Common myeloid progenitor, CD34-positive (primary cell): ENCODE measurements at regions not wholly inside any gene's neighbourhood (a gene's known extent, or its start where the extent isn't known, plus 50 kb on each side); places are given as distances from the start of the nearest gene placed in this dataset.

ENCODE experiments used
- CTCF ChIA-PET: fragments of 350-600 bp; sonication (Branson Sonifier 250); formaldehyde crosslinking; loops from one replicate; lab custom pipeline; 2021; ENCODE audit warnings: antibody characterized with exemption; lab: Charles Lee
- POLR2A ChIA-PET: fragments of 350-600 bp; sonication (Branson Sonifier 250); formaldehyde crosslinking; loops from one replicate; lab custom pipeline; 2021; ENCODE audit warnings: antibody characterized with exemption; lab: Charles Lee
- DNase-seq, 3 donors: peaks; one replicate each; pipeline versions ENCODE4 v3.0.0 to v3.0.0-alpha.2; 2013
- H3K27ac ChIP-seq, 2 experiments: 1 replicate in 1 of 2; 2 replicates in 1 of 2; pipeline ENCODE4 v1.7.0; 2013; ENCODE audit warnings: inconsistent platforms in 2 of 2, low read length in 2 of 2, mild to moderate bottlenecking in 2 of 2, low read depth in 1 of 2, moderate library complexity in 1 of 2; ENCODE audit not compliant: severe bottlenecking in 2 of 2, insufficient read depth in 1 of 2, poor library complexity in 1 of 2
- H3K27me3 ChIP-seq, 5 experiments: replicated peaks in 2 of 5; 1 replicate in 3 of 5; 2 replicates in 2 of 5; pipeline versions ENCODE4 v1.6.1 to v1.7.0; 2013; ENCODE audit warnings: low read length in 4 of 5, mild to moderate bottlenecking in 2 of 5, moderate library complexity in 2 of 5, inconsistent platforms in 1 of 5; ENCODE audit not compliant: insufficient read depth in 5 of 5, control insufficient read depth in 4 of 5
- H3K36me3 ChIP-seq, 4 experiments: 1 replicate in 2 of 4; 2 replicates in 2 of 4; pipeline versions ENCODE4 v1.6.1 to v1.7.0; 2013; ENCODE audit warnings: low read length in 3 of 4, control low read depth in 1 of 4, mild to moderate bottlenecking in 1 of 4; ENCODE audit not compliant: control insufficient read depth in 4 of 4, insufficient read depth in 4 of 4
- H3K4me1 ChIP-seq, 4 experiments: 1 replicate in 3 of 4; 2 replicates in 1 of 4; pipeline versions ENCODE4 v1.6.1 to v1.7.1; 2013; ENCODE audit warnings: low read length in 3 of 4, mild to moderate bottlenecking in 3 of 4, control low read depth in 1 of 4, inconsistent platforms in 1 of 4, moderate library complexity in 1 of 4; ENCODE audit not compliant: control insufficient read depth in 4 of 4, insufficient read depth in 4 of 4; ENCODE audit errors: control extremely low read depth in 1 of 4
- H3K4me3 ChIP-seq, 7 experiments: 1 replicate in 4 of 7; 2 replicates in 3 of 7; pipeline versions ENCODE4 v1.5.1 to v1.7.0; 2013; ENCODE audit warnings: mild to moderate bottlenecking in 7 of 7, low read length in 6 of 7, moderate library complexity in 6 of 7, inconsistent platforms in 2 of 7, low read depth in 2 of 7, control low read depth in 1 of 7; ENCODE audit not compliant: insufficient read depth in 4 of 7, control insufficient read depth in 1 of 7; ENCODE audit errors: extremely low read depth in 1 of 7
- H3K9me3 ChIP-seq, 5 experiments: 1 replicate in 4 of 5; 2 replicates in 1 of 5; pipeline versions ENCODE4 v1.6.1 to v1.7.1; 2013; ENCODE audit warnings: low read length in 4 of 5, mild to moderate bottlenecking in 2 of 5, inconsistent platforms in 1 of 5, low read depth in 1 of 5, moderate library complexity in 1 of 5; ENCODE audit not compliant: control insufficient read depth in 4 of 5, insufficient read depth in 2 of 5; ENCODE audit errors: control extremely low read depth in 1 of 5
- WGBS: methylation state at CpG from one replicate; pipeline ENCODE4 v1.1.5; 2013; ENCODE audit not compliant: insufficient coverage; 5-methylcytosine and 5-hydroxymethylcytosine counted together

- H3K27ac ChIP-seq, result no peak overlapping the region
- H3K36me3 ChIP-seq, result no peaks in the 10 kb centered on the region
- 29% methylated on average over 1 of the region's 1 CpG for WGBS
- ChIA-PET POLR2A (no interaction called here), CTCF (no interaction called here)
- DNase-seq, result peak in 1 of 3 donors; percentile 19
- H3K4me3 ChIP-seq, result no peak overlapping the region
- no peaks in the 10 kb centered on the region for H3K9me3 ChIP-seq
- H3K4me1 ChIP-seq, result peaks cover 2 to 17% (median 12%) of the 10 kb centered on the region in 4 experiments
- H3K27me3 ChIP-seq, result no peaks in the 10 kb centered on the region
These were observed 504.7 kb upstream of the RBFOX1 start for GRCh38 chr16:6827931-6828330.

- DNase-seq, result peak; percentile 65 to 79 (median 74)
- Histone ChIP-seq H3K27me3 (no peaks in the 10 kb centered on the region), H3K9me3 (no peaks in the 10 kb centered on the region), H3K4me1 (peaks cover 2 to 22% (median 12%) of the 10 kb centered on the region in 4 experiments), H3K36me3 (no peaks in the 10 kb centered on the region), H3K27ac (no peak overlapping the region), H3K4me3 (peak overlapping the region in 3 of 7 experiments; percentile 26 to 31 (median 27))
- 5% methylated on average over 3 of the region's 4 CpGs for WGBS
- POLR2A ChIA-PET, result no interaction called here
- CTCF ChIA-PET, result no interaction called here
These were observed 505.4 kb upstream of the RBFOX1 start for GRCh38 chr16:6827267-6827666.

- WGBS, result 85% methylated on average over 2 of the region's 4 CpGs
- ChIA-PET POLR2A (no interaction called here), CTCF (no interaction called here)
- H3K27me3 ChIP-seq, result no peaks in the 10 kb centered on the region
- H3K36me3 ChIP-seq, result no peaks in the 10 kb centered on the region
- no peaks in the 10 kb centered on the region for H3K9me3 ChIP-seq
- H3K27ac ChIP-seq, result no peak overlapping the region
- no peak overlapping the region for H3K4me3 ChIP-seq
- peaks cover 0 to 10% (median 2%) of the 10 kb centered on the region in 4 experiments for H3K4me1 ChIP-seq
- no peak for DNase-seq
These were observed 510.6 kb upstream of the RBFOX1 start for GRCh38 chr16:6822041-6822440.

- POLR2A ChIA-PET, result no interaction called here
- H3K27me3 ChIP-seq, result no peaks in the 10 kb centered on the region
- CTCF ChIA-PET, result no interaction called here
These were observed 528.2 kb upstream of the RBFOX1 start for GRCh38 chr16:6804461-6804860.

GRCh38 chr16:6803176-6803575 lies 529.5 kb upstream of the RBFOX1 start:
- Histone ChIP-seq H3K9me3 (peaks cover 0 to 2% (median 0%) of the 10 kb centered on the region in 5 experiments), H3K4me1 (no peaks in the 10 kb centered on the region), H3K36me3 (no peaks in the 10 kb centered on the region), H3K27ac (no peak overlapping the region), H3K4me3 (no peak overlapping the region), H3K27me3 (no peaks in the 10 kb centered on the region)
- CTCF ChIA-PET, result interaction anchor here (0.7 kb wide), 1 partner anchor 69 kb away, joined by 4 read pairs; no protein-coding TSS in a partner anchor
- WGBS, result 90% methylated on average over 2 of the region's 3 CpGs
- POLR2A ChIA-PET, result no interaction called here
- DNase-seq, result no peak

More at GRCh38 chr16:6804461-6804860, 528.2 kb upstream of the RBFOX1 start:
- Histone ChIP-seq H3K27ac (no peak overlapping the region), H3K4me1 (no peaks in the 10 kb centered on the region), H3K4me3 (no peak overlapping the region), H3K9me3 (peaks cover 0 to 2% (median 0%) of the 10 kb centered on the region in 5 experiments), H3K36me3 (no peaks in the 10 kb centered on the region)
- DNase-seq, result no peak
- 100% methylated on average over 1 of the region's 3 CpGs for WGBS

- 100% methylated on average over 3 of the region's 6 CpGs for WGBS
These were observed 535.4 kb upstream of the RBFOX1 start for GRCh38 chr16:6797223-6797622.

GRCh38 chr16:6777624-6778023 lies 555.0 kb upstream of the RBFOX1 start:
- Histone ChIP-seq H3K4me1 (peaks cover 0 to 13% (median 10%) of the 10 kb centered on the region in 4 experiments), H3K36me3 (no peaks in the 10 kb centered on the region), H3K27ac (no peak overlapping the region), H3K4me3 (peak overlapping the region in 2 of 7 experiments; percentile 22 to 45), H3K27me3 (no peaks in the 10 kb centered on the region), H3K9me3 (no peaks in the 10 kb centered on the region)
- peak; percentile 22 to 63 (median 62) for DNase-seq
- ChIA-PET CTCF (interaction anchor here (0.7 kb wide), 1 partner anchor 10 kb away, joined by 3 read pairs; no protein-coding TSS in a partner anchor), POLR2A (no interaction called here)

More at GRCh38 chr16:6797223-6797622, 535.4 kb upstream of the RBFOX1 start:
- Histone ChIP-seq H3K27me3 (no peaks in the 10 kb centered on the region), H3K4me1 (no peaks in the 10 kb centered on the region), H3K4me3 (no peak overlapping the region), H3K9me3 (no peaks in the 10 kb centered on the region), H3K27ac (no peak overlapping the region), H3K36me3 (no peaks in the 10 kb centered on the region)
- ChIA-PET POLR2A (no interaction called here), CTCF (no interaction called here)
- no peak for DNase-seq
